Esophagus (tissue), 2 donors: ENCODE measurements at regions not wholly inside any gene's neighbourhood (a gene's known extent, or its start where the extent isn't known, plus 50 kb on each side); places are given as distances from the start of the nearest gene placed in this dataset.

ENCODE experiments used
- H3K27ac ChIP-seq, 2 donors: one replicate each; pipeline ENCODE4 v1.5.1; 2013; ENCODE audit warnings: low read depth in 2 of 2, mild to moderate bottlenecking in 2 of 2, inconsistent platforms in 1 of 2, low read length in 1 of 2, moderate library complexity in 1 of 2
- H3K27me3 ChIP-seq, 2 donors: one replicate each; pipeline ENCODE4 v1.6.1; 2013; ENCODE audit warnings: low read length in 2 of 2, control low read depth in 1 of 2, mild to moderate bottlenecking in 1 of 2; ENCODE audit not compliant: insufficient read depth in 2 of 2, control insufficient read depth in 1 of 2
- H3K36me3 ChIP-seq, 2 donors: one replicate each; pipeline ENCODE4 v1.6.1; 2013; ENCODE audit warnings: low read length in 1 of 2; ENCODE audit not compliant: control insufficient read depth in 2 of 2, insufficient read depth in 2 of 2
- H3K4me1 ChIP-seq, 2 donors: one replicate each; pipeline ENCODE4 v1.6.1; 2013; ENCODE audit warnings: low read length in 1 of 2; ENCODE audit not compliant: control insufficient read depth in 2 of 2, insufficient read depth in 2 of 2
- H3K4me3 ChIP-seq, 2 donors: one replicate each; pipeline ENCODE4 v1.5.1; 2013; ENCODE audit warnings: low read length in 2 of 2, mild to moderate bottlenecking in 2 of 2, low read depth in 1 of 2, moderate library complexity in 1 of 2
- H3K9me3 ChIP-seq, 2 donors: one replicate each; pipeline ENCODE4 v1.6.1; 2013; ENCODE audit warnings: mild to moderate bottlenecking in 2 of 2, low read depth in 1 of 2, low read length in 1 of 2, moderate library complexity in 1 of 2; ENCODE audit not compliant: control insufficient read depth in 2 of 2, insufficient read depth in 1 of 2
- WGBS, 2 donors: extraction: QIAGEN DNeasy Blood & Tissue Kit; methylation state at CpG; one replicate each; pipeline ENCODE4 v1.1.7; 2013; 5-methylcytosine and 5-hydroxymethylcytosine counted together
- donor health status: healthy with polysubstance abuse.
- donor health status: Bipolar disorder and iron deficiency.

DNA sequence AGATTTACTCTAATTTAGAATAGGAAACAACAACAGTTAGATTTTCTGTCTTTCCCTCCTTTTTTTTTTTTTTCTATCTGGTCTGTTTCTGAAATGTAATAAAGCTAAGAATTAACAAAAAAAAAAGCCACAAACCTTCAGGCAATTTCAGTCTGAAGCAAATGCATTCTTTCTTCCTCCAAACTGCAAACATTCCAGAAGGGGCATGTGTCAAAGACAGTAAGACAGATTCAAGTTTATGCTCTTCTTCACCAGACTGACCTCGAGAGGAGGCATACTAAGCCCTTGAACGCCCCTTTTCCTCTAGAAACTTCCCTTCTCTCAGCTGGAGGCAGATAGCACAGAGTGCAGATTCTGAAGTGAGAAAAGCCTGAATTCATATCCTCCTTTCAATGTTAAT lies 654.6 kb upstream of the LMCD1 start:
- no peaks in the 10 kb centered on the region for H3K36me3 ChIP-seq
- no peaks in the 10 kb centered on the region for H3K27me3 ChIP-seq
- H3K4me3 ChIP-seq: no peak overlapping the region
- no peaks in the 10 kb centered on the region for H3K9me3 ChIP-seq
- H3K27ac ChIP-seq: no peak overlapping the region
- 23 to 32% methylated on average over 2 of the region's 2 CpGs for WGBS, 2 donors
- no peaks in the 10 kb centered on the region for H3K4me1 ChIP-seq

- H3K27ac ChIP-seq: no peak overlapping the region
- H3K4me1 ChIP-seq: no peaks in the 10 kb centered on the region
- H3K4me3 ChIP-seq: no peak overlapping the region
- no peaks in the 10 kb centered on the region for H3K36me3 ChIP-seq
- 68 to 72% methylated on average over 6 of the region's 6 CpGs for WGBS, 2 donors
- no peaks in the 10 kb centered on the region for H3K9me3 ChIP-seq
- H3K27me3 ChIP-seq: no peaks in the 10 kb centered on the region
Measured at GRCh38 chr3:7847521-7847920, 654.1 kb upstream of the LMCD1 start.

- Histone ChIP-seq H3K9me3 (no peaks in the 10 kb centered on the region), H3K27me3 (no peaks in the 10 kb centered on the region), H3K4me1 (no peaks in the 10 kb centered on the region), H3K4me3 (no peak overlapping the region), H3K27ac (no peak overlapping the region), H3K36me3 (no peaks in the 10 kb centered on the region)
- WGBS, 2 donors: 76 to 78% methylated on average over 3 of the region's 3 CpGs
Measured at GRCh38 chr3:7854266-7854665, 647.4 kb upstream of the LMCD1 start.

DNA sequence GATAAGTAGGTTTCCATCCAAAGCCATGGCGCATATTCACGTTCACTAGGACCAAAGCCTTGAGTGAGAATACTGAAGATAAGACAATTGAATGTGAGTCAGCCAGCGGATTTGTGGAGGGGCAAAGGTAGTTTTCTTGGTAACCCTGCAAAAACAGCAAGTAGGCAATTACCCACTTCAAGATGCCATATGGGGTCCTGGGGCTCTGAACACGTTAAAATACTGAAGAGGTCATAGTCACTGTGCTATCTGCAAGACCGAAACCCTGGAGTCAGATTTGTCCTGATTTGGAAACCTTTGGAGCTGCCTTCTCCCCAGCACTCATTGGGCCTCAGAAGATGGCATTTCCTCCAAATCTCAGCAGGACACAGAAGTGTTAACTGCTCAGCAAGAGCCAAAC lies 646.9 kb upstream of the LMCD1 start:
- Histone ChIP-seq H3K27me3 (no peaks in the 10 kb centered on the region), H3K4me1 (no peaks in the 10 kb centered on the region), H3K9me3 (no peaks in the 10 kb centered on the region), H3K4me3 (no peak overlapping the region), H3K36me3 (no peaks in the 10 kb centered on the region), H3K27ac (no peak overlapping the region)
- WGBS, 2 donors: 72 to 75% methylated on average over 5 of the region's 5 CpGs

GRCh38 chr3:7865611-7866010 lies 636.0 kb upstream of the LMCD1 start:
- Histone ChIP-seq H3K27me3 (no peaks in the 10 kb centered on the region), H3K36me3 (no peaks in the 10 kb centered on the region), H3K4me1 (no peaks in the 10 kb centered on the region), H3K27ac (no peak overlapping the region), H3K4me3 (no peak overlapping the region), H3K9me3 (no peaks in the 10 kb centered on the region)
- 92 to 99% methylated on average over 4 of the region's 4 CpGs for WGBS, 2 donors

DNA sequence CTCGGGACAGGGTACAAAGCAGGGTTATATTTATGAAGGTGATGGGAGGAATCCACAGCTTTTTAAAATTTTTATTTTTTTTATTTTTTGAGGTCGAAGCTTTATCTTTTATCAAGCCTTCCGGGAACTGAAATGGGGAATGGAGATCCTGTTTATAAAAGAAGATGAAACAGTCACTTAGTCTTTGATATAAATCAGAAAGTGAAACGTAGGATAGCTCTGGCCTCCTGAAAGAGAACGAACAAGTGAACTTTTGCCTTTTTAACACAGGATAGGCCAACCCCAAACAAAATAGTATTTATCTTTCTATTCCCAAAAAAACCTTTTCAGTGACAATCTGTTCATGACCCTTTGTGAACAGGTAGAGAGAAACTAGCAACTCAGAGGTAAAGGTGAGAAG lies 634.0 kb upstream of the LMCD1 start:
- WGBS, 2 donors: 46 to 51% methylated on average over 5 of the region's 5 CpGs
- H3K4me1 ChIP-seq: no peaks in the 10 kb centered on the region
- no peak overlapping the region for H3K4me3 ChIP-seq

GRCh38 chr3:7871003-7871560 lies 630.5 kb upstream of the LMCD1 start:
- WGBS, 2 donors: 14 to 27% methylated on average over 1 of the region's 1 CpG
- Histone ChIP-seq H3K27me3 (no peaks in the 10 kb centered on the region), H3K4me1 (no peaks in the 10 kb centered on the region), H3K27ac (no peak overlapping the region), H3K9me3 (no peaks in the 10 kb centered on the region), H3K36me3 (no peaks in the 10 kb centered on the region), H3K4me3 (no peak overlapping the region)

More for the DNA sequence above, 634.0 kb upstream of the LMCD1 start:
- Histone ChIP-seq H3K36me3 (no peaks in the 10 kb centered on the region), H3K9me3 (no peaks in the 10 kb centered on the region), H3K27me3 (no peaks in the 10 kb centered on the region), H3K27ac (no peak overlapping the region)

- 79 to 96% methylated on average over 1 of the region's 1 CpG for WGBS, 2 donors
- H3K27ac ChIP-seq: no peak overlapping the region
- no peaks in the 10 kb centered on the region for H3K4me1 ChIP-seq
Measured at GRCh38 chr3:7874116-7874515, 627.5 kb upstream of the LMCD1 start.

DNA sequence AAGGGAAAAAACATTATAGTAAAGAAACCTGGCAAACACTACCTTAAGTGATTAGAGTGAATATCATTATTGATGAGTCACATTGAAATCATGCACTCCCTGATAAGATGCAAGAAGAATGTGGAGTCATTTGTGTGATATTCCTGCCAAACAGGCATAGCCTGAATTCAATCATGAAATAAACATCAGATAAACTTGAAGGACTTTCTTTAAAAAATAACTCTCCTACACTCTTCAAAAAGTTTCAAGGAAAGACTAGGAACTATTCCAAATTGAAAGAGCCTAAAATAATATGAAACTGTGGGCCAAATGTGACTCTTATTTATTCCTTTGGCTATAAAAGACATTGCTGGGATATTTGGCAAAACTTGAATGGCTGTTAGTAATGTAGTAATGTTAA lies 625.7 kb upstream of the LMCD1 start:
- no peaks in the 10 kb centered on the region for H3K27me3 ChIP-seq
- no peaks in the 10 kb centered on the region for H3K4me1 ChIP-seq
- H3K4me3 ChIP-seq: no peak overlapping the region
- no peak overlapping the region for H3K27ac ChIP-seq
- no peaks in the 10 kb centered on the region for H3K9me3 ChIP-seq
- H3K36me3 ChIP-seq: no peaks in the 10 kb centered on the region

More at GRCh38 chr3:7874116-7874515, 627.5 kb upstream of the LMCD1 start:
- H3K9me3 ChIP-seq: no peaks in the 10 kb centered on the region
- no peak overlapping the region for H3K4me3 ChIP-seq
- no peaks in the 10 kb centered on the region for H3K36me3 ChIP-seq
- no peaks in the 10 kb centered on the region for H3K27me3 ChIP-seq

GRCh38 chr3:7876741-7877297 lies 624.8 kb upstream of the LMCD1 start:
- Histone ChIP-seq H3K36me3 (no peaks in the 10 kb centered on the region), H3K27me3 (no peaks in the 10 kb centered on the region), H3K4me1 (no peaks in the 10 kb centered on the region), H3K27ac (no peak overlapping the region), H3K9me3 (no peaks in the 10 kb centered on the region), H3K4me3 (no peak overlapping the region)
- 43 to 51% methylated on average over 3 of the region's 3 CpGs for WGBS, 2 donors
